ENCODE measurements at regions not wholly inside any gene's neighbourhood (a gene's known extent, or its start where the extent isn't known, plus 50 kb on each side); places are given as distances from the start of the nearest gene placed in this dataset.

GRCh38 chr11:11085580-11085979, 227.7 kb upstream of the ZBED5 start:
- TF ChIP-seq CTCF (IDR thresholded peaks at IDR 0.05) (no peak), POLR2A (IDR thresholded peaks at IDR 0.05) (no peak)
